GM19239 (cell line): ENCODE measurements at regions not wholly inside any gene's neighbourhood (a gene's known extent, or its start where the extent isn't known, plus 50 kb on each side); places are given as distances from the start of the nearest gene placed in this dataset.

ENCODE experiments used
- DNase-seq: peaks from one replicate; pipeline ENCODE4 v3.0.0; 2011; ENCODE audit warnings: low spot score; ENCODE audit not compliant: insufficient read length
- FAIRE-seq: peaks from 2 replicates; lab custom pipeline; 2011; peaks lifted over from hg19 to GRCh38; lab: Jason Lieb, UNC

DNA sequence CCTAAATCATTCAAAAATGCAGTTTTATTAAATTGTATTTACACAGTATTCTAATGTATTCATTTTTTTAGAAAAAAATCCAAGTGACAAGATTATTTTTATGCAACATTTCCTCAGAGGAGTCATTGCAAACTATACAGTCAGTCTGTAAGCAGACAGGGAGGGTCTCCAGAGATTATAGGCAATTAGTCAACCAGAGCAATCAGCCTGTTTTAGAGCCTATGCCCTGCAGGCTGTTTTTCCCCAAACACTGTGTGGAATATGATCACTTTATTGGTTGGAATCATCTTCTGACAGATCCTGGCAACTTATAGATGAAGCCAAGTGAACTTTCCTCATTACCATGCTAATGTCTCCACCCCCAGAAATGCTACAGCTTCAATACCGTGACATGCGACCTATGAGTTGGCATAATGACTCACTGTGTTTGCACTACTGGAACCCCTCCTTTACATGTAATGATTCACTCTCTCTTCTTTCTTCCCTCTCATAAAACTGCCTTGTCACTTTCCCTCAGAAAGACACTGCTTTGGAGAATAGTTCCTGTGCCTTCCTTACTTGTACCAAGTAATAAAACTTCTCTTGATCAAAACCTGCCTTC is 577.7 kb upstream of the FTMT start:
- no peak for FAIRE-seq
- no peak for DNase-seq

DNA sequence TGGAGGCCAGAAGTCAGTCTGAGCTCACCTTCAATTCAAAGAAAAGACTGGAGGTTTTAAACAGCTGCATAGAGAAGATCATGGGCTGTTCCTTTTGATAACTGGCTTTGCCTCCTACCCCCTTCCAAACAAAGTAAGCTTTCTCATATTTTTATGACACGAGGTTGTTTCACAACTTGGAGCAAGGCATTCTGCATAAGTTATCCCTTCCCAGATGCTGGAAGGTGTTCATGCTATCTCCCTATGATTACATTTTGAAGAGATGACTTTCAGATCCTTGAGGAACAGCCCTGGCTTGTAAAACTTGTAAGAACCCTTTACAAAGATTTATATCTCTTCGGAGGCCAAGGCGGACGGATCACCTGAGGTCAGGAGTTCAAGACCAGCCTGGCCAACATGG is 571.9 kb upstream of the FTMT start:
- FAIRE-seq = no peak
- DNase-seq = no peak

DNA sequence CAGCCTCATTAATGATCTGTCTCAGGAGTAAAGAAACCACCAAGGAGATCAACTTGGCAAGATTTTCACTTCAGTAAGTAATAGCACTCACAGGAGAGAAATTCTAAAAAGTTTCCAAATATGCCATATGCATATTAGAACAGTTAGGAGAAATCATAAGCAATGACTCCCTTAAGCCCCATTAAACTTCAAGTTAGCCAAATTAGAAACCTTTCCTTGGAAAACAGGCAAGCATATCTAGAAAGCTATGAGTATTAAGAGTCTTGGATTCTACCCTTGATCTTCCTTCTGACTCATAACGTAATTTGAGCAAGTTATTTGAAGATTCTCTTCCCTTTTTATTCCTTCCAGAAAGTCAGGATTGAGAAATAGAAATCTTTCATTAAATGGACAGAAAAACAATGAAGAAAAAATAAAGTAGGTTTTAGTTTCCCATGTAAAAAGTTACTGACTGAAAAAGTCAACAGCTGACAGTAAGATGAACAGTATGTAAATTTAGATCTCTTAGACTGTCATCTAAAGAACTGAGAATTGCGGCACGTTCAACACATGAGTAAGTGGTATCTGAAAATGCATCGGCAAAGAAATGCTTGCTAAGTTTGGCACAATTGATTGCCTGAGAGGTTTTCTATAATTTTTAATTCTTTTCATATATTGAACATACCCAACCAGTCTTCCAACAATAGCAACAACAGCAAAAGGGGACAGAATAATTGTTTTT is 565.7 kb upstream of the FTMT start:
- no peak for FAIRE-seq
- DNase-seq = no peak

DNA sequence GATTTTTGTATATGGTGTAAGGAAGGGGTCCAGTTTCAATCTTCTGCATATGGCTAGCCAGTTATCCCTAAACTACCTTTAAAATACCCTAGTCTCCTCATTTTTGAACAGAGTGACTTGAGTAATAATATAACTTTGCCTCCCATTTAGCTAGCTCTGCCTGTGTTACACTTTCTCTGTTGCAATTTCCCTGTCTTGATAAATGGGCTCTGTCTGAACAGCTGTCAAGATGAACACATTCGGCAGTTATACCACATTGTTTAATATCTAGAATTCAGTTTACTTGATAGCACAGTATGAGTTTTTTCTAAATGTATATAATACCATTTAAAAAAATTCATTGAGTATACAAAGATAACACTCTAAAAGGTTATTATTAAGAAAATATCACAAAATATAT is 562.9 kb upstream of the FTMT start:
- no peak for FAIRE-seq
- no peak for DNase-seq

DNA sequence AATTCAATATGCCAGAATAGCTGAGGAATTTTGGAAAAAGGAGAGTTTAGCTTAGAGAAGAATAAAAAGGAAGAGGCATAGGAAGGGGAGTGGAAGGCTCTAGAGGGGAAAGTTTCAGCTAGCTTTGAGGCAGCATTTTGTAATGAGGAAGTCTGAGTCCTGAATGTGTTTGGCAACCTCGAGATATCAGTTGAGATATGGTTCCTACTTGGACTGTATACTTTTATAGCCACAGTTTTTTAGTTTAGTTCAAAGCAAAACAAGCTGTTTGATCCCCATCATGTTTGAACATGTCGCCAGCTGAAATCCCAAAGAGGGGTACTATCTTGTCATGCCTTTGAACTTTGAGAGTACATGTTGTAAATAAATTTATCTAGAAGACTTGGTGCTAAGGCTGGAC is 559.0 kb upstream of the FTMT start:
- DNase-seq (no peak), FAIRE-seq (no peak)

DNA sequence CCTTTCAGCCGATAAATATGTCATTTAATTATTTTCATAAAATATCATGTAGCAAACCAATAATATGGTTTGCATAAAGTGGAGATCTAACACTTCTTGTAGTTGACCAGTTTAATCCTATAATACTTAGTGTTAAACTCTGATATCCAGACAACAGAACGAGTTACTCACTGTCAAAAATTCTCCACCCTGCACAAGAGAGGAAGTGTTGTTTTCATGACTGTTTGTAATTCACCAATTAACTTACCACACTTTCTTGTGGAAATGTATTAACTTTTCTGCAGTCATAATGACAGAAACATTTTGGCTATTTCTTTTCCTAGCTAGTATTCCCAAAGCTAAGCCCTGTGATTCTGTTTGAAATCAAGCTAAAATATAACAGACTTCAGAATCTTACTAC is 555.3 kb upstream of the FTMT start:
- DNase-seq = no peak
- FAIRE-seq = no peak

DNA sequence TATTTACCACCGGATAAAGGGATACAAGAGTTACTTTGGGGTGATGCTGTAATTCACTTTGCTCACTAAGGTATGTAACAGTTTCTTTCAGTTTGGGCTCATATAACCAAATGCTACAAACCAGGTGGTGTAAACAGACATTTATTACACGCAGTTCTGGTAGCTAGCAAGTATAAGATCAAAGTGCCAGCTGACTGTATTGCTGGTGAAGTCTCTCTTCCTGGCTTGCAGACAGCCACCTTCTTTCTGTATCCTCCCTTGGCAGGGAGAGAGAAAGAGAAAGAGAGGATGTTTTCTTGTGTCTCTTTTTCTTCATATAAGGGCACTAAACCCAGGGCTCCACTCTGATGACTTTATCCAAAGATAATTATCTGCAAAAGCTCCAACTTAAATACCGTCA is 552.5 kb upstream of the FTMT start:
- DNase-seq = no peak
- no peak for FAIRE-seq

DNA sequence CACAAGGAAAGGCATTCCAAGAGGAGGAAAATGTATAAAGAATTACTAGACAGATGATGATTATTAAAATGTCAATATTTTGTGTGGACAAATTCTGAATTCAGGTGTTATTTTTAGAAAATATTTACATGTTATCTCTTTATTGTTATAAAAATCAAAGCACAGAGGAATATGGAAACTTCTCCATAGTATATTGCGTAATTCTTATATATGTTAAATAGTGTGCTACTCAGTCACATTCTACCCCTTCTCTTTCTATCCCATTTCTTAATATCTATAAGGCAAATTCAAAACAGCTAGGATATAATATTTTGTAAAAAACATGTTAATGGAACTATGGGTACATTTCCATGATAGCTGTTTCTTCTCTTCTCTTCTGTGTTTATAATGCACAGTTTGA is 546.8 kb upstream of the FTMT start:
- no peak for FAIRE-seq
- no peak for DNase-seq

DNA sequence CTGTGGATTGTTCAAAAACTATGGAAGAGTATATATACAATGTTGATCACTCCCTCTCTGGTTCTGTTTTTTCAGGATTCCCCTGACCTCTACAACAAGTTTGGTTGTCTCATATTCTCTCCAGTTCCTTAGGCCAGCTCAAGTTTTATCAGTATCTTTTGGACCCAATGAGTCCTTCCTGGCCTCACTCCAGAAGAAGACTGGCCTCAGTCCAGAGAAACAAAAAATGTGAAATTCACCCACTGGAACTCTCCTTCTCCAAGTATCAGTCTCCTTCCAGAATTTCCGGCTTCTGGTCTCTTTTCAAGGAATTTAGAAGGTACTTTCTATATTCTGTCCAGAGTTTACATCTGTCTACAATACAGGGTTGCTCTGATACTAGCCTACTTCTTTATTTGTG is 537.8 kb upstream of the FTMT start:
- FAIRE-seq (no peak), DNase-seq (no peak)

DNA sequence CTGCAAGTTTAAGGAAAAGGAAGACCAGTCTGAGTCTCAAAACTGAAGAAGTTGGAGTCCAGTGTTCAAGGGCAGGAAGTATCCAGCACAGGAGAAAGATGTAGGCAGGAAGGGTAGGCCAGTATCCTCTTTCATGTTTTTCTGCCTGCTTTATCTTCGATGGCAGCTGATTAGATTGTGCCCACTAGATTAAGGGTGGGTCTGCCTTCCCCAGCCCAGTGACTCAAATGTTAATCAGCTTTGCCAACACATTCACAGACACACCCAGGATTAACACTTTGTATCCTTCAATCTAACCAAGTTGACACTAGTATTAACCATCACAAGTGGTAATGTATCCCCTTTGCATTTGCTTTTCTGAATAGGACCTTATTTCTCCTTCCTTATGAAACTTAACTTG is 535.9 kb upstream of the FTMT start:
- DNase-seq (no peak), FAIRE-seq (no peak)

DNA sequence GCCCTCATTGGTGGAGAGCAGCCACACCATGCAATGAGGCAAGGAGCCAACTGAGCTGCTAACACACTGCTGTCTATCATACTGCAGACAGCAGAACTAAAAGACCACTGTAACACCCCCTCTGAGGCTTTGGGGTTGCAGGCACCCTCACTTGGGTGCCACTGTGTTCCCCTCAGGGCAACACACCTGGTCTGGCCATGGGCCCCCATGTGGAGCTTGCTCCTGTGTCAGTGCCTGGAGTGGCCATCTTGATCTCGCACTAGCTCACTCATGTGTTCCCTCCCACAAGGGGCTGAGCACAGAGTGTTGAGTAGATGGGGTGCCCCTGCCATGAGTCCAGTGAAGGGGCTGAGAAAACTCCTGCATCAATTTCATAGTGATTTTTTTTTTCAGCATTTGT is 532.4 kb upstream of the FTMT start:
- FAIRE-seq = no peak
- DNase-seq = no peak

DNA sequence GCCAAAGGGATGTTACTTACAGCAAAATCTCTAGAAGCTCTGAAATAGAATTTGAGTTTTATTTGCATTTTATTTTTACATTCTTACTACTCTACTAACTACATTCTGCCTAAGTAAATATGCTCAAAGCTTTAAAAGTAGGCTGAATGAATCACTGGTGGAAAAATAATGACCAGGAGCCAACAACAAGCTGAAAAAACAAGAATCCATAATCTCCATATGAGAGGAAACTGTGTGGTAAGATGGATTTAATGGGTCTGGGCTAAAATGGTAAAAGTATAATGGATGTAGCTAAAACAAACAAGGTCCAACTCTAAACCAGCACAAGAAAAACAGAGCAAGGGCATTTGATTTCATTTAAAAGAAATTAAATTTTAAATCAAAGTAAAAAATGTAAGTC is 525.8 kb upstream of the FTMT start:
- DNase-seq (no peak), FAIRE-seq (no peak)

DNA sequence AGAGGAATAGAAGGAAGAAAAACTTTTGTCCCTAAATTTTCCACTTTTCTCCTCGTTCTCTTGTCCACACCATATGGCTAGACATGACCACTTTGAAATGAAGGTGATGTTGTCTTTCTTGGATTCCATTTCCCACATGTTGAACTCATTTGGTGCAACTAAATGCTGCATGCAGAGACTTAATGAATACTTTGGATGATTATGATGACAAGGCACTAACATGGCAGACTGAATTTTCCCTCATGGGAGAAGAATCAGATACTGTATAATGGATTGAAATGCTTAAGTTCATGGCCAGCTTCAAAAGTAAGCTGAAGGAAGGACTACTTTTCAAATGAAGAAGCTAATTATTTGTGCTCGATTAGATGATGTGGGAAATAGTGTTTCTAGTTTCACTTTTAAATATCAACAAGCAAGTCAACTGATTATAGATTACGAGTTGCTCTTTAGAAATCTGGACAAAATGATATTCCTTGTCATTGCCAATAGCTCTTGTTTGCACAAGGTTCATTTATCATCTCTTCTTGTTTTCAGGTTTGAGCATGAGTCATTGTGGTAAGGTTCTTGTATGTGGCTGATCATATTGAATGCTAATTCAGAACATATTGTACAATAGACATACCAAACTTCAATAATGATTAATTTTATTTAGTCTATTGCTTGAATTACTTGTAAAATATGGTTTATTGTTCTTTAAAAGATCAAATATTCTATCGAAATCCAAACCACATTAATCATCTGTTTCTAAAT is 501.3 kb upstream of the FTMT start:
- FAIRE-seq (no peak), DNase-seq (no peak)

DNA sequence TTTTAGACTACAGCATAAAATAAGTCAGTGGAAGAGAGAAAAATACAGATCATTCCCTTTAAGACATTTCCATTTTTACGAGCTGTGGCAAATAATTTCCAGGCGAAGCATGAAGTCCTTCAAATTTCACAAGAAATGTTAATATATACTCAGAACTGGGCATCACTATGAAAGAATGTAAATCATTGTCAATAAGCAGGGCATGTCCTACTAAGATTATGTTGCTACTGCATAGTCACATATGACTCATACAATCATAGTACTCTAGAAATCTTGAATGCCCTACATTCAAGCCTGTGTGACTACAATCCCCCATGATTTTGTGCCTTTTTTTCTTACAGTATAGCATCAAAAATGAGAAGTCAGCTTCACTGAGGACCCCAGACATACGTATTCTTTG is 485.2 kb upstream of the FTMT start:
- FAIRE-seq (no peak), DNase-seq (no peak)

DNA sequence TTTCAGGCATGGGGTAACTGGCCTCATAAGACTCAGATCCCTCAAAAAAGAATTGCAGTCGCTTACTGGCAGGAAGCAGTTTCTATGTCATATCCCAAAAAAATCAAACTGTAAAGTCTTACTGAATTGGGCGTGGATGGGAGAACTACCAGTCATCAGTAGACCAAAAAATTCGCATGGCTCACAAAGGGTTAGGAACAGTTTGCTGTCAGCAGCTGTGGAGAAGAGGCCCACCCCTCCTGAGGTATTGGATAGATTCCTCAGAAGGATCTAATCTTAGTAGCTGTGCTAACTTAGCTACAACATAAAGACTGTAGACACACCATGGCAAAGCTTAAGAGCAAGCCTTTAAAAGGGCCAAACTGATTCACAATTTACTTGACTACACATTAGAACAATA is 478.3 kb upstream of the FTMT start:
- FAIRE-seq (no peak), DNase-seq (no peak)

DNA sequence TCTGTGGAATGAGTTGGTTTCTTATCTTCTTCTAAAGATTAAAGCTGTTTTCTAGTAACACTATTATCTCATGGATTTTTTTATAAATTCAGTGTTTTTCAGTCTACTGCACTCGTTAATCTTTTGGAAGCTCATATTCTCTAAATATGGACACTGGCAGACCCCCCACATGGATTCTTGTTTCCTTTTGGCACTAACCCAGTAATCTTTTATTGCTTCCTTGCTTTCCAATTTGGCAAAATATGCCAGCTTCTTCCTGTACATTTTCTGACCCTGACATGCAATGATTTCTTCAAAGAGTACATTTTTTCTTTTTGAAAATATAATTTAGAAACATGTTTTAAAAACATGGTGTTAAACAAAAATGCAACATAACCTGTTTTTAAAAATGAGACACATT is 474.2 kb upstream of the FTMT start:
- no peak for DNase-seq
- no peak for FAIRE-seq

DNA sequence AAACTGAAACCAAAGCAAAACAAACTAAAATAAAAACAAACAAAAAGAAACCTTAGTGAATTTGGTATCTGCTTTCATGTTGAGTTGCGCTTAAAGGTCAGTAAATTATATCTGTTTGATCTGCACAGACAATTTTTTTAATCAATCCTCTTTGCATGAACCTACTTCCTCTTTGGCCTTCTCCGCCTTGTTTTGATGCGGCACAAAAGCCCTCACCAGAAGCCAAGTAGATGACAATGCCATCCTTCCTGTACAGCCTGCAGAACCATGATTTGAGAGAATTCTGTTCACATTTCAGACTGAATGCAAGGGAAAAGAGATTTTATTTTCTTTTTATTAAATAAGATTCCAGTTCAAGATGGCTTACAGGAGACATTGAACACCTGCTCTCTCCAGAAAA is 473.6 kb upstream of the FTMT start:
- DNase-seq (no peak), FAIRE-seq (no peak)

DNA sequence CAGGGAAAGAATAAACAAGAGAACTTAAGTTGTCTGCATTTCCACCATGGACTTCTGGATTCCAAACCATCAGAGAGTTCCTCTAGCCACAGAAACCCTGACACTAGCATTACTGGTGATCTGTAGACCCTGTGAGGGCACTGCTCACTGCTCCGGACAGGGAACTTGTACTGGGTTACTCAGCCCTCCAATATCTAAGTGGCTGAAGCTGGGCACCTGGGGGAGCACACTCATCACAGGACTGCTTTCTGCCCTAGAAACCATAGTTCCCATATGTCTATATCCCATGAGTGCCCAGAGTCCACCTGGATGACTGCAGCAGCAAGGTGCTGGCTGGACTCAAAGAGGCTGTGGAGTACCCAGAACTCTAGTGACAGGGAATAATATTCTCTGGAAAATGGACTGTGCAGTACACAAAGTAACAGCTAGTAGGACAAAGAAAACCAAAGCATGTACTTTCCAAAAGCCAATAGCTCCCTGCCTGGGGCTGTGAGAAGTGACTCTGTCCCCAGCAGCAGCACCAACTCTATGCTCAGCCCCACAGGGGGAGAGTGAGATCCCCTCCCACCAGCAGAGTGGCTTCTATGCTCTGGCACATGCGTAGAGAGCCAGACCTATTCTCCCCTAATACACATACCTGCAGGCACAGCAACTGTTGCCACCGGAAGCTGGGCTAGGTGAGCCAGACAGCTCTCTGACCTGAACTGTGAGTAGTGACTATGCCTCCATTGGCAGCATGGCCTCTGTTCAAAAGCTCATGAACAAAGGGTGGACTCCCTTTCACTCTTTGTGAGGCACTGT is 472.9 kb upstream of the FTMT start:
- FAIRE-seq = no peak
- DNase-seq = no peak

DNA sequence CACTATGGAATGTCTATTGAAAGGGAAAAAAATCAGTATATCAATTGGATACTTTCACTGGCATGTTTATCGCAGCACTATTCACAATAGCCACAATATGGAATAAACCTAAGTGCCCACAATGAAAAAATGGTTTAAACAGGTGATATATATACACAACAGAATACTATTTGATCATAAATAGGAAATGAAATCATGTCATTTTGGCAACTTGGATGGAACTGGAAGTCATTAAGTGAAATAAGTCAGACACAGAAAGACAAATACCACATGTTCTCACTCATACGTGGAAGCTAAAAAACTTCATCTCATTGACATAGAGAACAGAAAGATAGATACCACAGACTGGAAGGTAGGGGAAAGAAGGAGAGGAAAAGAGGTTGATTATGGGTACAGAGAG is 471.6 kb upstream of the FTMT start:
- DNase-seq (no peak), FAIRE-seq (no peak)

DNA sequence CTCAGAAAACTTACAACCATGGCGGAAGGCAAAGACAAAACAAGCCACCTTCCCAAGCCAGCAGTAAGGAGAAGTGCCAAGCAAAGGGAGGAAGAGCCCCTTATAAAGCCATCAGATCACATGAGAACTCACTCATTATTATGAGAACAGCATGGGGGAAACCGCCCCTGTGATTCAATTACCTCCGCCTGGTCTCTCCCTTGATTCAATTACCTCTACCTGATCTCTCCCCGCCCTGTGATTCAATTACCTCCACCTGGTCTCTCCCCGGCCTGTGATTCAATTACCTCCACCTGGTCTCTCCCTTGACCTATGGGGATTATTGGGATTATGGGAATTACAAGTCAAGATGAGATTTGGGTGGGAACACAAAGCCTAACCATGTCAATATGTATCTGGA is 467.3 kb upstream of the FTMT start:
- no peak for FAIRE-seq
- no peak for DNase-seq

DNA sequence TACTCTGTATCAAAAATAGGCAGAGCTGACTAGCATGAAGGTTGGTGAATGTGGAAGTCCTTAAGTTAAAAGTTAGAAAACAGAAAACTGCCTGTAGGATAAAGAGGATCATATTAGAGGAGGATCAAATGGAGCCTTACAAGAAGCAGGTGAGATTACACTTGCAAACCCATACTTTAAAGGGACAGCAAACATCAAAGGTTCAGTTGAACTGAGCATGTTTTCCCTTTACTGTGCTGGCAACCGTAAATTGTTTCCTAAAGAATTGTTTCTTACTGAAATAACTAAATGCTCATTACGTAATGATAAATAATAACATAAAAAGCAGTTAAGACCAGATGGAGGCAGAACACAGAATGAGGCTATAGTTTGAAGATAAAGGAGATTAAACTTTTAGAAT is 465.3 kb upstream of the FTMT start:
- no peak for DNase-seq
- no peak for FAIRE-seq
